Calu3 (cell line): ENCODE measurements at regions not wholly inside any gene's neighbourhood (a gene's known extent, or its start where the extent isn't known, plus 50 kb on each side); places are given as distances from the start of the nearest gene placed in this dataset.

Source experiments
- BruUV-seq: library from RNA; stranded (reverse); fragments of 400-500 nt; replicated peaks from 2 replicates; lab custom pipeline; 2021; lab: Mats Ljungman, UMichigan
- CTCF ChIA-PET: fragments of 300-600 bp; sonication (Branson Sonifier 250); formaldehyde crosslinking; loops from one replicate; lab custom pipeline; 2022; ENCODE audit warnings: antibody characterized with exemption; lab: Charles Lee
- DNase-seq: peaks from one replicate; pipeline ENCODE4 v3.0.0; 2022
- H3K27ac Mint-ChIP-seq: one replicate; pipeline ENCODE4 v1.8.0; 2022; ENCODE audit warnings: mixed read lengths; ENCODE audit not compliant: unreplicated experiment
- H3K27me3 Mint-ChIP-seq: one replicate; pipeline ENCODE4 v1.8.0; 2022; ENCODE audit warnings: mixed read lengths; ENCODE audit not compliant: unreplicated experiment
- H3K36me3 Mint-ChIP-seq: one replicate; pipeline ENCODE4 v1.8.0; 2022; ENCODE audit warnings: mild to moderate bottlenecking, moderate library complexity, mixed read lengths; ENCODE audit not compliant: insufficient read depth, unreplicated experiment
- H3K4me1 Mint-ChIP-seq: one replicate; pipeline ENCODE4 v1.8.0; 2022; ENCODE audit warnings: mild to moderate bottlenecking, low read depth, mixed read lengths; ENCODE audit not compliant: unreplicated experiment
- H3K4me3 Mint-ChIP-seq: one replicate; pipeline ENCODE4 v1.8.0; 2022; ENCODE audit warnings: mild to moderate bottlenecking, low read depth, moderate library complexity, mixed read lengths; ENCODE audit not compliant: unreplicated experiment
- H3K9me3 Mint-ChIP-seq: one replicate; pipeline ENCODE4 v1.8.0; 2022; ENCODE audit warnings: low read depth, mixed read lengths; ENCODE audit not compliant: unreplicated experiment
- intact Hi-C: fragments of 100-400 bp; cut with micrococcal nuclease; formaldehyde crosslinking; loops from one replicate; pipeline ENCODE4 v1.10.0; 2022; ENCODE audit not compliant: unreplicated experiment
- TF ChIP-seq, protein P1 (sequence below): fragments of 200-600 bp; IDR thresholded peaks from one replicate; pipeline ENCODE4 v1.8.0; 2022; ENCODE audit warnings: antibody characterized with exemption; ENCODE audit not compliant: unreplicated experiment

DNA sequence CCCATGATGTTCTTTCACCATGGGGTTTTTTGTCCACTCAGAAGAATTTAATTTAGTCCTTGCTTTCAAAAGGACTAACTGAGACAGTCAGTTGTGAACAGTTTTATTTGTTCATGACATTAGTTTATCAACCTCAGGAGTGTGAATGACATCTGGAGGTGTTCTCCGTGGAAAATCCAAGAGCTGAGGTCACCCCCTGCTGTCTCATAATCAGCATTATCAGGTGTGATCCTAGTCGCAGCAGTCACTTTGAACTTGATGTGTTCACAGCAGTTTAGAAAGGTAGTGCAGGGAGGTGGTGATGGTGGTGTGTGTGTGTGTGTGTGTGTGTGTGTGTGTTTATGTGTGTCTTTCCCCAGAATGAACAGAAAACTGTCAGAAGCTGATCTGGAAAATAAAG is 1760.8 kb upstream of the PCDH10 start:
- Mint-ChIP-seq H3K4me1 (no peaks in the 10 kb centered on the region), H3K4me3 (no peak overlapping the region)
- TF ChIP-seq, protein P1, sequence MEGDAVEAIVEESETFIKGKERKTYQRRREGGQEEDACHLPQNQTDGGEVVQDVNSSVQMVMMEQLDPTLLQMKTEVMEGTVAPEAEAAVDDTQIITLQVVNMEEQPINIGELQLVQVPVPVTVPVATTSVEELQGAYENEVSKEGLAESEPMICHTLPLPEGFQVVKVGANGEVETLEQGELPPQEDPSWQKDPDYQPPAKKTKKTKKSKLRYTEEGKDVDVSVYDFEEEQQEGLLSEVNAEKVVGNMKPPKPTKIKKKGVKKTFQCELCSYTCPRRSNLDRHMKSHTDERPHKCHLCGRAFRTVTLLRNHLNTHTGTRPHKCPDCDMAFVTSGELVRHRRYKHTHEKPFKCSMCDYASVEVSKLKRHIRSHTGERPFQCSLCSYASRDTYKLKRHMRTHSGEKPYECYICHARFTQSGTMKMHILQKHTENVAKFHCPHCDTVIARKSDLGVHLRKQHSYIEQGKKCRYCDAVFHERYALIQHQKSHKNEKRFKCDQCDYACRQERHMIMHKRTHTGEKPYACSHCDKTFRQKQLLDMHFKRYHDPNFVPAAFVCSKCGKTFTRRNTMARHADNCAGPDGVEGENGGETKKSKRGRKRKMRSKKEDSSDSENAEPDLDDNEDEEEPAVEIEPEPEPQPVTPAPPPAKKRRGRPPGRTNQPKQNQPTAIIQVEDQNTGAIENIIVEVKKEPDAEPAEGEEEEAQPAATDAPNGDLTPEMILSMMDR: no peak

DNA sequence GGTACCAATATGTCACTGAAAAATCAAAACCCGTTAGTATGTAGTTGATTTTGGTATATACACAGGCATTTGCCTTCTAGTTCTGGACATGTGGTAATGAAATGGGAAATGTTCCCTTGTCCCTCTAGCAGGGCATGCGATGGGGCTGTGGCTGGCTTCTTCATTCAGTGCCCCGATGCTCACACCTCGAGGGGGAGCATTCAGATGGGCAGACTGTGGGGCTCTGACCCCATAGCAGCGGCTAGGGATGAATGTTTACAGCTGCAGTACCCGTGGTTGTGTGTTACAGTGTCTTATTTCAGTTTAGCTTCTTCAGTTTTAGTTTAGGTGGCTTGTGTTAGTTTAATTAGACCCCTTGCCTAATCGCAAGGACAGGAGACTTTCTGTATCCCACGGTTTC is 1741.0 kb upstream of the PCDH10 start:
- no peak overlapping the region for H3K4me3 Mint-ChIP-seq
- no TSS peak for BruUV-seq
- peaks cover 3% of the 10 kb centered on the region for H3K9me3 Mint-ChIP-seq
- no peaks in the 10 kb centered on the region for H3K36me3 Mint-ChIP-seq
- intact Hi-C loops: no loop called here
- no peak overlapping the region for H3K27ac Mint-ChIP-seq
- H3K4me1 Mint-ChIP-seq: no peaks in the 10 kb centered on the region
- H3K27me3 Mint-ChIP-seq: no peaks in the 10 kb centered on the region
- TF ChIP-seq, protein P1: no peak
- DNase-seq: no peak
- CTCF ChIA-PET: no interaction called here

More for the DNA sequence above, 1760.8 kb upstream of the PCDH10 start:
- no TSS peak for BruUV-seq
- Mint-ChIP-seq H3K36me3 (no peaks in the 10 kb centered on the region), H3K27ac (no peak overlapping the region), H3K27me3 (no peaks in the 10 kb centered on the region), H3K9me3 (peaks cover 2% of the 10 kb centered on the region)
- intact Hi-C loops: no loop called here
- CTCF ChIA-PET: no interaction called here
- DNase-seq: no peak

DNA sequence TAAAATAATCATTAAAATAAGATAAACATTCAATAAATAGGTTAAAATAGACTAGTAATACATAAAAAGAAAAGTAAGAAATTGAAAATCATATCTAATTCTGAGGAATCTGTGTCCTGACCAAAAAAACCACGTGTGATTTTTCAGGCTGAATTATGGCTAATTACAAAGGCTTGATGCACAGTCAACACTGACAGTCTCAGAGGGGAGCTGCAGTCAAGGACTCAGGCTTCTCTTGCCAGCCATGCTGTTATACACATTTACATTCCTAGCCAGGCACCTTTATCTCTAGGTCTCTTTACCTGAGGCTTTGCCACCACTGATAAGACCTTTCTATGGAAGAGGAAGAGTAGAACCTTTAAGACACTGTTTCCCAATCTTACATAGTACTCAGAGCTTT is 1737.7 kb upstream of the PCDH10 start:
- no peaks in the 10 kb centered on the region for H3K27me3 Mint-ChIP-seq
- DNase-seq: no peak
- no peaks in the 10 kb centered on the region for H3K36me3 Mint-ChIP-seq
- H3K27ac Mint-ChIP-seq: no peak overlapping the region
- H3K4me1 Mint-ChIP-seq: no peaks in the 10 kb centered on the region
- TF ChIP-seq, protein P1: no peak
- H3K9me3 Mint-ChIP-seq: peaks cover 6% of the 10 kb centered on the region
- no TSS peak for BruUV-seq
- no peak overlapping the region for H3K4me3 Mint-ChIP-seq
- CTCF ChIA-PET: no interaction called here
- intact Hi-C loops: no loop called here

DNA sequence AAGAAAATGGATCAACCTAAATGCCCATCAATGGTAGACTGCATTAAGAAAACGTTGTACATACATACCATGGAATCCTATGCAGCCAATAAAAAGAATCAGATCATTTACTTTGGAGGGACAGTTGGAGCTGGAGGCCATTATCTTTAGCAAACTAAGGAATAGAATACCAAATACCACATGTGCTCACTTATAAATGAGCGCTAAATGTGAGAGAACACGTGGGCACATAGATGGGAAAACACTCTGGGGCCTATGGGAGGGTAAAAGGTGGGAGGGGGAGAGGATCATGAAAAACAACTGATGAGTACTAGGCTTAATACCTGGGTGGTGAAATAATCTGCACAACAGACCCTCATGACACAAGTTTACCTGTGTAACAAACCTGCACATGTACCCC is 1729.9 kb upstream of the PCDH10 start:
- Mint-ChIP-seq H3K4me1 (no peaks in the 10 kb centered on the region), H3K36me3 (no peaks in the 10 kb centered on the region), H3K4me3 (no peak overlapping the region), H3K27me3 (no peaks in the 10 kb centered on the region), H3K27ac (no peak overlapping the region), H3K9me3 (peaks cover 11% of the 10 kb centered on the region)
- TF ChIP-seq, protein P1: no peak
- no peak for DNase-seq
- BruUV-seq: no TSS peak
- CTCF ChIA-PET: no interaction called here
- intact Hi-C loops: no loop called here
